ENCODE measurements at regions not wholly inside any gene's neighbourhood (a gene's known extent, or its start where the extent isn't known, plus 50 kb on each side); places are given as distances from the start of the nearest gene placed in this dataset.

DNA sequence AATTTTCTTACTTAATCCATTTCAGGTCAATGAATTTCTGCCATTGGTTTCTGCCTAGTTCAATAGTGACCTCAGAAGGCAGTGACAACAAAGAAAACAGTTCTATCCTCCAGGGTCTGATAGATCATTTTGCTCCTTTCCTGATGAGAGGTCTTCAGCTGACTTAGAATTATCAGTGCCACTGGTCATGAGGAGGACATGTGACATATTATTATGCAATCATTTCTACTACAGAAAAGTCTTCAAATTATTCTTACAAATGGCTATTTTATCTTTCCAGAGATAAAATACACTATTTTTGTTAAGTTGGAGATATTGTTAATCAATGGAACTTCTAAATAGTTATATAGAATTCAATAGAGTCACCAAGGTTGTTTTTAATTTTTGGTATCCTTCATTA is 360.0 kb upstream of the GALNT5 start:
- no peak for DNase-seq (ENCODE audit: low read depth)
- H3K4me3 ChIP-seq (ENCODE audit: low read depth, low read length), result no peak overlapping the region
- TF ChIP-seq, protein P1, sequence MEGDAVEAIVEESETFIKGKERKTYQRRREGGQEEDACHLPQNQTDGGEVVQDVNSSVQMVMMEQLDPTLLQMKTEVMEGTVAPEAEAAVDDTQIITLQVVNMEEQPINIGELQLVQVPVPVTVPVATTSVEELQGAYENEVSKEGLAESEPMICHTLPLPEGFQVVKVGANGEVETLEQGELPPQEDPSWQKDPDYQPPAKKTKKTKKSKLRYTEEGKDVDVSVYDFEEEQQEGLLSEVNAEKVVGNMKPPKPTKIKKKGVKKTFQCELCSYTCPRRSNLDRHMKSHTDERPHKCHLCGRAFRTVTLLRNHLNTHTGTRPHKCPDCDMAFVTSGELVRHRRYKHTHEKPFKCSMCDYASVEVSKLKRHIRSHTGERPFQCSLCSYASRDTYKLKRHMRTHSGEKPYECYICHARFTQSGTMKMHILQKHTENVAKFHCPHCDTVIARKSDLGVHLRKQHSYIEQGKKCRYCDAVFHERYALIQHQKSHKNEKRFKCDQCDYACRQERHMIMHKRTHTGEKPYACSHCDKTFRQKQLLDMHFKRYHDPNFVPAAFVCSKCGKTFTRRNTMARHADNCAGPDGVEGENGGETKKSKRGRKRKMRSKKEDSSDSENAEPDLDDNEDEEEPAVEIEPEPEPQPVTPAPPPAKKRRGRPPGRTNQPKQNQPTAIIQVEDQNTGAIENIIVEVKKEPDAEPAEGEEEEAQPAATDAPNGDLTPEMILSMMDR (IDR thresholded peaks at IDR 0.05; ENCODE audit: insufficient read depth, low read length), result no peak

DNA sequence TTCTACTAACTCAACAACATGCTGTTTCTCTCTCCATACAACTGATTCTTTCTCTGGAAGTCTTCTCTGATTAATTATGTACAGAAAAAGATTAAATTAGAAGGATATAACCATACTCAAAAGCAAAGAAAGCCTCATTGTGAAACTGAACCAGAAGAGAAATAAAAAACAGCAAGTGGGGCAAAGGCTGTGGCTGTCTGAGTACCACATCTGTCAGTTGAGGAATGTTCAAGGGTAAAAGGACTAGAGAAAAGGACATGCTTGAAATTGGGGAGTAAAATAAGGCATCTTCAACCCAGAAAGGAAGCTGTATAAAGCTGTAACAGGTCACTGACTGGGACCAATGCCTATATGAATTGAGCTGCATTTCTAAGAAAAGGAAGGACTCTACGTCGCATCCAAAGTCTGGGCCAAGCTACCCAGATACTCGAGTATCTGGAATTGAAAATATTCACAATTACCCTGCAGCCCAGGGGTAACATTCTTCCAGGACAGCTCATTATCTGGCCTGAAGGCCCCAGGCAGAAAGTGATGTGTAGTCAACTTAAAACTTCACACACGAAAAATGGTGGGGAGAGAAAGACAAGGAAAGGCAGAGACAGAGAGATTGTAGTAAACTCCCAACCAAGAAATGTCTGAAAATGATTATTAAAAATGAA is 356.0 kb upstream of the GALNT5 start:
- DNase-seq (ENCODE audit: low read depth), result peak; percentile 23
- no peak overlapping the region for H3K4me3 ChIP-seq (ENCODE audit: low read depth, low read length)
- TF ChIP-seq, protein P1 (IDR thresholded peaks at IDR 0.05; ENCODE audit: insufficient read depth, low read length), result no peak

DNA sequence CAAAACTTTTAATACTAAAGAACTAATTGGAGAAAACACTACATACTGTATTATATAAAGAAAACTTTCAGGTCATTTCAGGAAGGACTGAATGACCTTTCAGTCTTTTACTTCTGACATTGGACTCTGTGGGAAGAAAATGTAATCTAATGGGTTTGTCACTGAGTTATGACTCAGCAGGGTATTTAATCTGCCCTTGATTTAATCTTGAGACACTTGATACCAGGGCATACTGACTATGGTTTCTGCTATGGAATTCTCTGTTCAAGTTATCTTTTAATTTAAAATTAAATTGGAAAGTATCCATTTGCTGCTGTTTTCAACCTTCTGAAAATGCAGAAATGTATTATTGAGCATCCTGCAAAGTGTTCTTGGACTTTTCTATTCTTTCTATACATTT is 354.2 kb upstream of the GALNT5 start:
- no peak for DNase-seq (ENCODE audit: low read depth)
- TF ChIP-seq, protein P1 (IDR thresholded peaks at IDR 0.05; ENCODE audit: insufficient read depth, low read length), result no peak
- H3K4me3 ChIP-seq (ENCODE audit: low read depth, low read length), result no peak overlapping the region

GRCh38 chr2:156907806-156908205 is 349.7 kb upstream of the GALNT5 start:
- no peak for DNase-seq (ENCODE audit: low read depth)
- TF ChIP-seq, protein P1 (IDR thresholded peaks at IDR 0.05; ENCODE audit: insufficient read depth, low read length), result no peak
- H3K4me3 ChIP-seq (ENCODE audit: low read depth, low read length), result no peak overlapping the region

GRCh38 chr2:156908825-156909224 is 348.7 kb upstream of the GALNT5 start:
- TF ChIP-seq, protein P1 (IDR thresholded peaks at IDR 0.05; ENCODE audit: insufficient read depth, low read length), result no peak
- no peak overlapping the region for H3K4me3 ChIP-seq (ENCODE audit: low read depth, low read length)
- DNase-seq (ENCODE audit: low read depth), result peak; percentile 60

DNA sequence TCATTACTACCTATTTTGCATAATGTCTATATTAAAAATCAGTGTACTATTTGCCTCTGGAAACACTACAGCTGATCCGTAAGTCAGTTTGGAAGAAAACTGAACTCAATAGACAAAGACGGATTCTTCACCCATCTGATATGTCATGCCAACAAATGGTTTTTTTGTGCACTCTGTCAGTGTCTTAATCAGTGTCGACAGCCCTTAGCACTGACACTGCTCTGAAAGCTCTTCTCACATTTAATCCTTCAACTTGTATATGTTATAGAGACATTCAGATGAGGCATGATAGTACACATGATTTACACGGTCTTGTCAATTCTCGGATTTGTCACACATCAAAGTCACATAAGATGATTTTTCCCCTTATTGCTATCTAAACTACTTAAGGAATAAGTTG is 347.5 kb upstream of the GALNT5 start:
- TF ChIP-seq, protein P1 (IDR thresholded peaks at IDR 0.05; ENCODE audit: insufficient read depth, low read length), result no peak
- no peak overlapping the region for H3K4me3 ChIP-seq (ENCODE audit: low read depth, low read length)
- DNase-seq (ENCODE audit: low read depth), result no peak

DNA sequence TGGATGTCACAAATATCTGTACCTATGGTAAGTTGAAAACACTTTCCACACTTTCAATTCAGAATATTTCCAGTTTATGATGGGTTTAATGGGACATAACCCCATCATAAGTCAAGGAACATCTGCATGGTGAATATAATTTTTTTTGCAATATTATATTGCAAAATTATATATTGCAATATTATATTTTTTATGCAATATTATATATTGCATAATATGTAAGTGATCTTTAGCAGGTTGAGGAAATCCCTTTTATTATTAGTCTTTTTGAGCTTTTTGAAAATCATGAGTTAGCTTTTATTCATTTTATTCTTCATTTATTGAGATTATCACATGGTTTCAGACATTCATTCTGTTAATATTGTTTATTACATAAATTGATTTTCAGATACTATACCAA is 342.2 kb upstream of the GALNT5 start:
- H3K4me3 ChIP-seq (ENCODE audit: low read depth, low read length), result no peak overlapping the region
- no peak for DNase-seq (ENCODE audit: low read depth)
- TF ChIP-seq, protein P1 (IDR thresholded peaks at IDR 0.05; ENCODE audit: insufficient read depth, low read length), result no peak

Data from fibroblast of the aortic adventitia (primary cell).